Cardiac fibroblast (primary cell): ENCODE measurements at regions not wholly inside any gene's neighbourhood (a gene's known extent, or its start where the extent isn't known, plus 50 kb on each side); places are given as distances from the start of the nearest gene placed in this dataset.
"Not testable (repeated sequence)": the region's sequence is repeated elsewhere in the genome, so short reads cannot be mapped to it uniquely, and the experiment has no call there.

Experiments used
- DNase-seq, 2 donors: peaks; one replicate each; pipeline versions ENCODE4 v3.0.0 to v3.0.0-alpha.2; 2010; ENCODE audit warnings: low read depth in 2 of 2
- H3K4me3 ChIP-seq, 2 donors: replicated peaks in 1 of 2; 1 replicate in 1 of 2; 2 replicates in 1 of 2; pipeline ENCODE4 v1.5.1; 2011; ENCODE audit warnings: low read depth in 2 of 2, low read length in 2 of 2, mild to moderate bottlenecking in 2 of 2, moderate library complexity in 1 of 2
- TF ChIP-seq, protein P1 (sequence below): IDR thresholded peaks from one replicate; pipeline ENCODE4 v1.5.1; 2011; ENCODE audit warnings: low read depth, mild to moderate bottlenecking, low read length, inconsistent platforms

DNA sequence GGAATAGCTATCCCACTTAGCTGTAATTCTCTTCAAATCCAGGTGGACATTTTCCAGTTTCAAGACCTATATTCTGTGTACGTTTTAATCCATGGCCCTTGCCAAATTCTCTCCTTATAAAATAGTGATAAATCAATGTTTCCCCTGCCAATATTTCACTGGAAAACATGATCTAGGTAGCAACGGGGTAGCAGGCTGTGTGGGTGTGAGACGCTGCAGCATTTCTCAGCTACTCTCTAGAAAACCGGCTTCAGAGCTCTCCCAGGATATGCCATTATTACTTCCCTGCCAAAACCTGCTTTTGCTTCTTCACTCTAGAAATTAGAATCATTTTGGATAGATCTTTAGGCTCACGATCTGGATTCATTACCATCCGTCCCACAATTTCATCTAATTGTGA is 82.1 kb upstream of the SIPA1L2 start:
- H3K4me3 ChIP-seq = no peak overlapping the region
- no peak for DNase-seq
- TF ChIP-seq, protein P1, sequence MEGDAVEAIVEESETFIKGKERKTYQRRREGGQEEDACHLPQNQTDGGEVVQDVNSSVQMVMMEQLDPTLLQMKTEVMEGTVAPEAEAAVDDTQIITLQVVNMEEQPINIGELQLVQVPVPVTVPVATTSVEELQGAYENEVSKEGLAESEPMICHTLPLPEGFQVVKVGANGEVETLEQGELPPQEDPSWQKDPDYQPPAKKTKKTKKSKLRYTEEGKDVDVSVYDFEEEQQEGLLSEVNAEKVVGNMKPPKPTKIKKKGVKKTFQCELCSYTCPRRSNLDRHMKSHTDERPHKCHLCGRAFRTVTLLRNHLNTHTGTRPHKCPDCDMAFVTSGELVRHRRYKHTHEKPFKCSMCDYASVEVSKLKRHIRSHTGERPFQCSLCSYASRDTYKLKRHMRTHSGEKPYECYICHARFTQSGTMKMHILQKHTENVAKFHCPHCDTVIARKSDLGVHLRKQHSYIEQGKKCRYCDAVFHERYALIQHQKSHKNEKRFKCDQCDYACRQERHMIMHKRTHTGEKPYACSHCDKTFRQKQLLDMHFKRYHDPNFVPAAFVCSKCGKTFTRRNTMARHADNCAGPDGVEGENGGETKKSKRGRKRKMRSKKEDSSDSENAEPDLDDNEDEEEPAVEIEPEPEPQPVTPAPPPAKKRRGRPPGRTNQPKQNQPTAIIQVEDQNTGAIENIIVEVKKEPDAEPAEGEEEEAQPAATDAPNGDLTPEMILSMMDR = no peak

DNA sequence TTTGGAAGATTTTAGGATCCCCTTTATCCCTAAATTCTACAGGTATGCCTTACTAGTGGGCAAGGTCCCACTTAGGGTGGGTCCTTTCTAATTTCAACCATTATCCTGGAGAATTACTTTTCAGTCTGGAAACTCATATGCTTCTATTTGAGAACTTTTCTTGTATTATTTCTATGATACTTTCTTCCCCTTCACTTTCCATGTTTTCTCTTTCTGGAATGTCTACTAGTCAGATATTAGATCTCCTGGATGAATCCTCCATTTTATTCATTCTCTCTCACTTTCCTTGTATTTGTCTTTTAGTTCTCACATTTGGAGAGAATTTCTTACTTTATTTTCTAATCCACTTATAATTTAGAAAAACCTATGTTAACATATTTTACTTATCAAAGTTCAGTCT is 83.9 kb upstream of the SIPA1L2 start:
- TF ChIP-seq, protein P1 = no peak
- no peak for DNase-seq
- no peak overlapping the region for H3K4me3 ChIP-seq

DNA sequence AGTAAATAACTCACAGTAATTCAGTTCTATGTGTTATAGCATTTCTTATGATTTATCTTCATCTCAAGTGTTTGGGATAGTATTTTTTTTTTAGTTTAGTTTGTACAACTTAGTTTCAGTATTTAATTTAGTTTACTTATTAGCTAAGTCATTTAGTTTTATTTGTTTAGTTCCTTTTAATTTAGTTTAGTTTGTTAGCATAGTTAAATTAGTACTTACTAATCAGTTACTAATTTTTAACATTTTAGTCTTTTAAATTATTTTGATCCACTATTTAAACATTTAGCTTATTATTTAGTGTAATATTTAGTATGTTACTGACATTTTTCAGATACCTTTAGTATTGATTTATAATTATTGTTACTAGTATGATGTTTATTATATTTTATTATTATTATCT is 85.2 kb upstream of the SIPA1L2 start:
- DNase-seq = no peak
- no peak overlapping the region for H3K4me3 ChIP-seq
- TF ChIP-seq, protein P1 = no peak

DNA sequence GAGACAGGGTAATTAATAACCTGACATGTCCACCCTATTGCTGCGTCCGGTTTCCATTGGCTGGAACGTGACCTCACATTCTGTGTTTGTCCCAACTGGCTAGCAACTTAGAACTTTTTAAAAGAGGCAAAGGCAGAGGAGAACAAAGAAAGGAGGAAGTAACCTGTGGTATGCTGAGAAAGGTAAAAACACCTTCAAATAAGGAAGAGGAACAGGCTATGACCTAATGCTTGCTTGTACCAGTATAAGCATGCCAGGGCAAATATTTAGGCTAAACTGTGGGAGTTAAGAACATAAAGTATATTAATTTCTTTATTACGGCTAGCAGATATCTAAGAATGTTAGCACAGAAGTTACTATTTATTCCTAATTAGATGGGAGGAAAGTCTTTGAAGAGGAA is 87.3 kb upstream of the MAP10 start:
- H3K4me3 ChIP-seq, DNase-seq: not testable (repeated sequence)

DNA sequence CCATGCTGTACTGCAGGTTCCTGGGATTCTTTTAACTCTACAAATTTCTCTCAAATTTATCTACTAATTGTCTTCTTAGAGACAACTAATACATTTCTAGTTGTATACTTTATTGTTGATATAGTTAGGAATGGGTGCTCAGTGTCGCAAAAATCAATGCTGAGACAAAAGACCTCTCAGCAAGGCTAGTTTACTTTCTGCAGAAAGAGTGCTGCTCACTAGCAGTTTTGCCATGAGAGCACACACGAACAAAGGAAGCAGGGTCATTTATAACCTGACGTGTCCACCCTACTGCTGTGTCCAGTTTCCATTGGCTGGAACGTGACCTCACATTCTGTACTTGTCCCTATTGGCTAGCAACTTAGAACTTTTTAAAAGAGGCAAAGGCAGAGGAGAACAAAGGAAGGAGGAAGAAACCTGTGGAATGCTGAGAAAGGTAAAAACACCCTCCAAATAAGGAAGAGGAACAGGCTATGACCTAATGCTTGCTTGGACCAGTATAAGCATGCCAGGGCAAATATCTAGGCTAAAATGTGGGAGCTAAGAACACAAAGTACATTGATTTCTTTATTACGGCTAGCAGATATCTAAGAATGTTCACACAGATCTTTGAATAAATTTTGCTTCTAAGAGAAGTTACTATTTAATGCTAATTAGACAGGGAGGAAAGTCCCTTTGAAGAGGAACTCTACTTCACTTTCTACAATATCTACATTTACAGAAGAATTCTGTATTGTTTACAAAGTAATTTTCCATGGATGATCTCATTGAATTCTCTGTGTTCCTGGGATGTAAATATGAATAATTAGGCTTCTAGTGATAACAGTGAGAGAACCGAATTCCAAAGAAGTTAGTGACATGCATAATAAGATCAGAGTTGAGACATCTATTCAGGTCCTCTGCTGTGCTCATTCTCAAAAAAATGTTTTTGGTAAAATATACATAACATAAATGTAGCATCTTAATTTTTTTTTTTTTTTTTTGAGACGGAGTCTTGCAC is 86.0 kb upstream of the MAP10 start:
- TF ChIP-seq, protein P1 = no peak
- H3K4me3 ChIP-seq = no peak overlapping the region
- DNase-seq = no peak

DNA sequence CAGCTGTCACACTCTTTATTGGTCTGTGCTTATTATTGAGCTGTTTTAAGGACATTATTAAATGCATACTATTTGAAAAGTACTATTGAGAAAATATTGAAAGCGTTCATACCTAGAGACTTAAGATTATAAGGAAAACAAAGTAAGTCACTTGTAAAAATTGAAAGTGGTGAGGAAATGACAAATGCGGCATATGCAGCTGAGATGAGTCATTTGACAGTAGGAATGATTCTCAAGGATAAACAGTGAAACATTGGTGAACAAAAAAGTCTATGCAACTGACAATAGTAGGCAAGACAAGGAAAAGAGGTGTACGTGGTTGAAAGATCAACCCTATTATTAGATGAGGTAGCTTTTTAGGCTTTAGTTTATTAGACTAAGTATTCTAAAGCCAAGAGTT is 82.6 kb upstream of the MAP10 start:
- no peak for DNase-seq
- H3K4me3 ChIP-seq = no peak overlapping the region
- TF ChIP-seq, protein P1 = no peak

DNA sequence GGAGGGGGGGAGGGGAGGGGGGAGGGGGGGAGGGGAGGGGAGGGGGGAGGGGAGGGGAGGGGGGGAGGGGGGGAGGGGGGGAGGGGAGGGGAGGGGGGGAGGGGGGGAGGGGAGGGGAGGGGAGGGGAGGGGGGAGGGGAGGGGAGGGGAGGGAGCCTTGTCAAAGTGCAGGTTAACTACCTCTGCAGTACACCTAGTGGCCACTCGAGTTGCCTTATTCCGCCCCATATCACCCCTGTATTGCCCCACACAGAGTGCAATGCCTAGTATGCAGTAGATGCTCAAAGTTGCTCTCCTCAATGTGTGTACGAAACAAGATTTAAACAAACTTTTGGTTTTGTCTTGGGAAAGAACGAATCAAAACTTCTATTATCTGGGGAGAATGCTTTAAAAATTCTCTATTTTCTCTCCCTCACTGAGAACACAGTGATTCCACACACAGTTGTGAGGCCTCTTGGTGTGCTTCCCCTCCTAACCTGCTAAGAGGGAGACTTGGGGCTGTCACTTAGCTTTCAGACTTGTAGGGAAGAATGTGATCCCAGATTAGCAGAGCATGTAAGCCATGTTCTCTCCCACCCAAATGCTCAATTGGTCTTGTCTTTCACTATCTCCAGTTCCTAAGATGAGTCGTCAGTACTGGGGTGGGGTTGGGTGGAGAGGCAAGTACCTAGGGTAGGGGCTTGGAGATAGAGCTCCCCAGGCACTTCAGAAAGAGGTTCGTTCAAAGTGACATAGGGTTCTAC is 79.7 kb upstream of the MAP10 start:
- TF ChIP-seq, protein P1 = no peak
- no peak for DNase-seq
- no peak overlapping the region for H3K4me3 ChIP-seq
